ENCODE measurements at regions not wholly inside any gene's neighbourhood (a gene's known extent, or its start where the extent isn't known, plus 50 kb on each side); places are given as distances from the start of the nearest gene placed in this dataset.

GRCh38 chr5:17831279-17831678, 197.0 kb downstream of the TAF11L14 start:
- TF ChIP-seq GLIS3 (CRISPR knock-in tag; IDR thresholded peaks at IDR 0.05) (no peak), RARB (CRISPR knock-in tag; IDR thresholded peaks at IDR 0.05) (no peak)
- no peak for ATAC-seq

DNA sequence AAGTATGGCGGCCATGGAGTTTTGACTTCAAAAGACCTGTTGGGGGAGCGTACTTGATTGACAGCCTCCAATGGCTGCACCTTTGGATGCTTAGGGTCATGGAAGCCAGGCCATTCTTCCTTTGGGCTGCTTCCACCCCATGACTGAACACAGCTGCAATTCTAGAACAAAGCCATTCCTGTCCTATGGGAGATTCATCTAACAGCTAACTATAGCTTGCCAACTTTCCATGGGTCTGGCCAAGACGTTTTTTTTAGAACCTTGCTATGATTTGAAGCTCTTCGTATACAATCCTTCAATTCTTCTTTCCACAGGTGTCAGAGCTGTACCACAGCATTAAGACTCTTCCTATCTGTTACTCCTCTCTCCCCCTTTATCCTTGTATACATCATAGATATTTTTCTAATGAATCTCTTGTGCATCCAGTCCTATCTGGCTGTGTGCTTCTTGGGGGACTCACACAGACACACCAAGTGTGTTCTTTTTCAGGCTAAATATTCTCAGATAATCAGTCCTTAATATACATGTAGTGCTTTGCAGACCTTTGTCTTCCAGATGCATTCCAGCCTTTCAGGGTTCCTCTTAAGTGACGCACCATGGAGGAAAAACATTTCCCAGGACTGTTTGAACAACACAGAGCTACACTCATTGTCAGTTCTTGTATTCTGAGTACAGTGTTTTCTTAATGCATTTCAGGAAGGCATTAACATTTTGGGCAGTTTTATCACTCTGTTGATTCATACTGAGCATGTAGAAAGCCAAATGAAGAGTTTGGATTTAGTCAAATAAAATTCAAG, 198.9 kb downstream of the TAF11L14 start:
- ATAC-seq = no peak
- TF ChIP-seq ZNF70 (CRISPR knock-in tag; IDR thresholded peaks at IDR 0.05) (no peak), TOX (CRISPR knock-in tag; IDR thresholded peaks at IDR 0.05; ENCODE audit: borderline replicate concordance) (no peak), ESRRG (CRISPR knock-in tag; IDR thresholded peaks at IDR 0.05) (no peak), ZFP3 (CRISPR knock-in tag; IDR thresholded peaks at IDR 0.05) (no peak), ZNF565 (CRISPR knock-in tag; conservative IDR thresholded peaks at IDR 0.05; ENCODE audit: low read depth) (no peak), GLIS3 (CRISPR knock-in tag; IDR thresholded peaks at IDR 0.05) (no peak)
- TF ChIP-seq, protein P1, sequence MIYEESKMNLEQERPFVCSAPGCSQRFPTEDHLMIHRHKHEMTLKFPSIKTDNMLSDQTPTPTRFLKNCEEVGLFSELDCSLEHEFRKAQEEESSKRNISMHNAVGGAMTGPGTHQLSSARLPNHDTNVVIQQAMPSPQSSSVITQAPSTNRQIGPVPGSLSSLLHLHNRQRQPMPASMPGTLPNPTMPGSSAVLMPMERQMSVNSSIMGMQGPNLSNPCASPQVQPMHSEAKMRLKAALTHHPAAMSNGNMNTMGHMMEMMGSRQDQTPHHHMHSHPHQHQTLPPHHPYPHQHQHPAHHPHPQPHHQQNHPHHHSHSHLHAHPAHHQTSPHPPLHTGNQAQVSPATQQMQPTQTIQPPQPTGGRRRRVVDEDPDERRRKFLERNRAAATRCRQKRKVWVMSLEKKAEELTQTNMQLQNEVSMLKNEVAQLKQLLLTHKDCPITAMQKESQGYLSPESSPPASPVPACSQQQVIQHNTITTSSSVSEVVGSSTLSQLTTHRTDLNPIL (CRISPR knock-in tag; IDR thresholded peaks at IDR 0.05; ENCODE audit: low read depth) = no peak

DNA sequence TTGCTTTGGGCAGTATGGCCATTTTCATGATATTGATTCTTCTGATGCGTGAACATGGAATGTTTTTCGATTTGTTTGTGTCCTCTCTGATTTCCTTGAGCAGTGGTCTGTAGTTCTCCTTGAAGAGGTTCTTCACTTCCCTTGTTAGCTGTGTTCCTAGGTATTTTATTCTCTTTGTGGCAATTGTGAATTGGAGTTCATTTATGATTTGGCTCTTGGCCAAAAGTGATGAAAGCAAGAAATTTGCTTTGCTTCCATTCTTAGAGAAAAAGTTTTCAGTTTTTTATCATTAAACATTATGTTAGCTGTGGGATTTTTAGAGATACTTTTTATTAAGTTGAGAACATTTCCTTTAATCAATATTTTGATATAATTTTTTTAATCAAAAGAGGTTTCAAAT, 203.5 kb downstream of the TAF11L14 start:
- no peak for ATAC-seq
- TF ChIP-seq ZC3H10 (CRISPR knock-in tag; IDR thresholded peaks at IDR 0.05) (no peak), ZNF565 (CRISPR knock-in tag; conservative IDR thresholded peaks at IDR 0.05; ENCODE audit: low read depth) (no peak)

GRCh38 chr5:17838469-17838868, 204.2 kb downstream of the TAF11L14 start:
- ATAC-seq = no peak
- TF ChIP-seq OSR1 (CRISPR knock-in tag; IDR thresholded peaks at IDR 0.05) (no peak), ESRRG (CRISPR knock-in tag; IDR thresholded peaks at IDR 0.05) (no peak), ZNF8 (CRISPR knock-in tag; IDR thresholded peaks at IDR 0.05) (no peak), TOX (CRISPR knock-in tag; IDR thresholded peaks at IDR 0.05; ENCODE audit: borderline replicate concordance) (no peak), ZNF70 (CRISPR knock-in tag; IDR thresholded peaks at IDR 0.05) (no peak), BACH2 (CRISPR knock-in tag; IDR thresholded peaks at IDR 0.05; ENCODE audit: borderline replicate concordance) (no peak), RARB (CRISPR knock-in tag; IDR thresholded peaks at IDR 0.05) (no peak), CSDC2 (CRISPR knock-in tag; IDR thresholded peaks at IDR 0.05) (no peak)

DNA sequence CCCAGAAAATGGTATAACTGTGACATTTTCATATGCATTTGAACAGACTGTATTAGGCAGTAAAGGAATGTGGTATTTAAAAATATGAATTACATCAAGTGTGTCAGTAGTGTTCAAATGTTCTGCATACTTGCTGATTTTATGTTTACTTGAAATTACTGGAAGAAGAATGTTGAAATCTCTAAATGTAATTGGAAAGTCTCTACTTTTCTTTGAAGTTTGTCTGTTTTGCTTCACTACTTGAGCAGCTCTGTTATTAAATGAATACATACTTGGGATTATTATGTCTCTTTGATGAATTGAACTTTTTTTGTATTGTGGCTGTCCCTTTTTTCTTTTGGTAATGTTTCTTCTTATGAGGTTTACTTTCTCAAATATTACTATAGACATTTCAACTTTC, 205.6 kb downstream of the TAF11L14 start:
- no peak for TF ChIP-seq ZFP30 (CRISPR knock-in tag; IDR thresholded peaks at IDR 0.05)
- TF ChIP-seq POU6F1 (CRISPR knock-in tag; IDR thresholded peaks at IDR 0.05; ENCODE audit: borderline replicate concordance, low read depth) = no peak
- no peak for TF ChIP-seq TCF4 (CRISPR knock-in tag; IDR thresholded peaks at IDR 0.05; ENCODE audit: borderline replicate concordance)
- TF ChIP-seq CSDC2 (CRISPR knock-in tag; IDR thresholded peaks at IDR 0.05) = no peak
- TF ChIP-seq ZNF565 (CRISPR knock-in tag; conservative IDR thresholded peaks at IDR 0.05; ENCODE audit: low read depth) = no peak
- no peak for TF ChIP-seq SNAI2 (CRISPR knock-in tag; IDR thresholded peaks at IDR 0.05)
- TF ChIP-seq ISL1 (CRISPR knock-in tag; IDR thresholded peaks at IDR 0.05) = no peak
- TF ChIP-seq ZFP3 (CRISPR knock-in tag; IDR thresholded peaks at IDR 0.05) = no peak
- no peak for TF ChIP-seq BACH2 (CRISPR knock-in tag; IDR thresholded peaks at IDR 0.05; ENCODE audit: borderline replicate concordance)
- no peak for TF ChIP-seq TOX (CRISPR knock-in tag; IDR thresholded peaks at IDR 0.05; ENCODE audit: borderline replicate concordance)
- TF ChIP-seq ESRRG (CRISPR knock-in tag; IDR thresholded peaks at IDR 0.05) = no peak
- no peak for TF ChIP-seq ZC3H10 (CRISPR knock-in tag; IDR thresholded peaks at IDR 0.05)
- TF ChIP-seq TSHZ2 (CRISPR knock-in tag; IDR thresholded peaks at IDR 0.05) = no peak
- TF ChIP-seq RARB (CRISPR knock-in tag; IDR thresholded peaks at IDR 0.05) = no peak
- no peak for TF ChIP-seq ZNF8 (CRISPR knock-in tag; IDR thresholded peaks at IDR 0.05)
- TF ChIP-seq ZNF70 (CRISPR knock-in tag; IDR thresholded peaks at IDR 0.05) = no peak
- ATAC-seq = no peak
